Fibroblast of lung (primary cell): ENCODE measurements at regions not wholly inside any gene's neighbourhood (a gene's known extent, or its start where the extent isn't known, plus 50 kb on each side); places are given as distances from the start of the nearest gene placed in this dataset.
A peak's percentile ranks its signal among the peaks of the same experiment; 100 is the strongest.

Experiments
- DNase-seq, 2 donors: peaks; one replicate each; pipeline versions ENCODE4 v3.0.0 to v3.0.0-alpha.2; 2010; ENCODE audit warnings: low read depth in 2 of 2
- H2AFZ ChIP-seq: 2 replicates; pipeline ENCODE4 v1.5.1; 2012; ENCODE audit warnings: low read length, control low read depth, inconsistent platforms
- H3K27ac ChIP-seq: 2 replicates; pipeline ENCODE4 v1.5.1; 2011; ENCODE audit warnings: low read length, control low read depth; ENCODE audit not compliant: insufficient read depth
- H3K27me3 ChIP-seq: 2 replicates; pipeline ENCODE4 v1.5.1; 2011; ENCODE audit warnings: mild to moderate bottlenecking, low read length; ENCODE audit not compliant: control insufficient read depth, insufficient read depth
- H3K36me3 ChIP-seq: 2 replicates; pipeline ENCODE4 v1.5.1; 2011; ENCODE audit warnings: low read length; ENCODE audit not compliant: control insufficient read depth, insufficient read depth
- H3K4me1 ChIP-seq: 2 replicates; pipeline ENCODE4 v1.5.1; 2011; ENCODE audit warnings: low read length; ENCODE audit not compliant: control insufficient read depth, insufficient read depth; ENCODE audit errors: extremely low read depth
- H3K4me2 ChIP-seq: 2 replicates; pipeline ENCODE4 v1.5.1; 2011; ENCODE audit warnings: low read length, control low read depth; ENCODE audit not compliant: insufficient read depth; ENCODE audit errors: extremely low read depth
- H3K4me3 ChIP-seq, 4 experiments: fragments of 200-600 bp in 1 of 4; sonication (generic) in 1 of 4; replicated peaks in 1 of 4; 2 replicates each; pipeline ENCODE4 v1.5.1; 2011 to 2016; ENCODE audit warnings: low read length in 4 of 4, low read depth in 3 of 4, mild to moderate bottlenecking in 3 of 4, control low read depth in 2 of 4, inconsistent platforms in 1 of 4, mixed read lengths in 1 of 4; ENCODE audit not compliant: insufficient read depth in 1 of 4; ENCODE audit errors: control extremely low read depth in 1 of 4
- H3K79me2 ChIP-seq: 2 replicates; pipeline ENCODE4 v1.5.1; 2012; ENCODE audit warnings: mild to moderate bottlenecking, low read length, inconsistent platforms; ENCODE audit not compliant: control insufficient read depth, insufficient read depth
- H3K9ac ChIP-seq: 2 replicates; pipeline ENCODE4 v1.5.1; 2011; ENCODE audit warnings: mild to moderate bottlenecking, low read length, control low read depth; ENCODE audit not compliant: insufficient read depth
- H3K9me3 ChIP-seq: 2 replicates; pipeline ENCODE4 v1.5.1; 2012; ENCODE audit warnings: low read depth, low read length; ENCODE audit not compliant: control insufficient read depth, insufficient read depth
- H4K20me1 ChIP-seq: 2 replicates; pipeline ENCODE4 v1.5.1; 2011; ENCODE audit warnings: low read length; ENCODE audit not compliant: control insufficient read depth, insufficient read depth; ENCODE audit errors: extremely low read depth
- EZH2 ChIP-seq: IDR thresholded peaks from 2 replicates; pipeline ENCODE4 v1.5.1; 2012; ENCODE audit warnings: low read length, control low read depth, mild to moderate bottlenecking; ENCODE audit errors: missing control alignments
- TF ChIP-seq, protein P1 (sequence below), 2 donors: IDR thresholded peaks in 1 of 2; conservative IDR thresholded peaks in 1 of 2; 1 replicate in 1 of 2; 2 replicates in 1 of 2; pipeline ENCODE4 v1.5.1; 2011 to 2012; ENCODE audit warnings: low read length in 2 of 2, control low read depth in 1 of 2, inconsistent platforms in 1 of 2, low read depth in 1 of 2, mild to moderate bottlenecking in 1 of 2

DNA sequence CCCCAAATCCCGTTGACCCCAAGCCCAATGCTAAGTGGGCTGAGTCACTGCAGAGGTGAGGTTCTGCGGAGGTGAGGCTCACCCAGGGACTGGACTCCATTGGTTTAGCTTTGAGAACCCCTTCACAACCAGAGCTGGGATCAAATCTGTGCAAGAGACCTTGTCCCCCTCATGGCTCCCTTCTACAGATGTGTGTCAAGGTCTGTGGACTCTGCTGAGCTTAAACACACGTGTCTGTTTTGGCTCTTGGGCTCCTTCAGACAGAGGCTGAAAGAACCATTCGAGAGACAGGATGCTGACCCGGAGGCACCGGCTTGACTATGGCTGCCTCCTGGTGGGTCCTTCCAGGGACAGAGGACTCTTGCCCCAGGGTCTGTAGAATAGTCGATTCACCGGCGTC, 190.3 kb downstream of the LPIN1 start:
- Histone ChIP-seq H3K4me3 (no peak overlapping the region), H3K9ac (no peak overlapping the region), H3K4me1 (no peaks in the 10 kb centered on the region), H3K27ac (no peak overlapping the region), H3K4me2 (no peak overlapping the region), H3K27me3 (no peaks in the 10 kb centered on the region), H2AFZ (no peak overlapping the region), H3K79me2 (no peaks in the 10 kb centered on the region), H4K20me1 (no peaks in the 10 kb centered on the region), H3K36me3 (no peaks in the 10 kb centered on the region), H3K9me3 (no peaks in the 10 kb centered on the region)
- no peak for DNase-seq
- TF ChIP-seq, protein P1, sequence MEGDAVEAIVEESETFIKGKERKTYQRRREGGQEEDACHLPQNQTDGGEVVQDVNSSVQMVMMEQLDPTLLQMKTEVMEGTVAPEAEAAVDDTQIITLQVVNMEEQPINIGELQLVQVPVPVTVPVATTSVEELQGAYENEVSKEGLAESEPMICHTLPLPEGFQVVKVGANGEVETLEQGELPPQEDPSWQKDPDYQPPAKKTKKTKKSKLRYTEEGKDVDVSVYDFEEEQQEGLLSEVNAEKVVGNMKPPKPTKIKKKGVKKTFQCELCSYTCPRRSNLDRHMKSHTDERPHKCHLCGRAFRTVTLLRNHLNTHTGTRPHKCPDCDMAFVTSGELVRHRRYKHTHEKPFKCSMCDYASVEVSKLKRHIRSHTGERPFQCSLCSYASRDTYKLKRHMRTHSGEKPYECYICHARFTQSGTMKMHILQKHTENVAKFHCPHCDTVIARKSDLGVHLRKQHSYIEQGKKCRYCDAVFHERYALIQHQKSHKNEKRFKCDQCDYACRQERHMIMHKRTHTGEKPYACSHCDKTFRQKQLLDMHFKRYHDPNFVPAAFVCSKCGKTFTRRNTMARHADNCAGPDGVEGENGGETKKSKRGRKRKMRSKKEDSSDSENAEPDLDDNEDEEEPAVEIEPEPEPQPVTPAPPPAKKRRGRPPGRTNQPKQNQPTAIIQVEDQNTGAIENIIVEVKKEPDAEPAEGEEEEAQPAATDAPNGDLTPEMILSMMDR (conservative IDR thresholded peaks at IDR 0.05 in 1 of 2, IDR thresholded peaks at IDR 0.05 in 1 of 2; ENCODE audit: low read depth in 1 of 2, low read length in 2 of 2), result no peak
- TF ChIP-seq EZH2, result no peak

- Histone ChIP-seq H3K4me1 (no peaks in the 10 kb centered on the region), H4K20me1 (no peaks in the 10 kb centered on the region), H3K9ac (no peak overlapping the region), H3K27ac (no peak overlapping the region), H3K79me2 (no peaks in the 10 kb centered on the region), H3K9me3 (no peaks in the 10 kb centered on the region), H3K36me3 (no peaks in the 10 kb centered on the region), H3K4me2 (no peak overlapping the region), H3K27me3 (no peaks in the 10 kb centered on the region), H3K4me3 (no peak overlapping the region), H2AFZ (no peak overlapping the region)
- TF ChIP-seq EZH2, result no peak
- TF ChIP-seq, protein P1 (conservative IDR thresholded peaks at IDR 0.05 in 1 of 2, IDR thresholded peaks at IDR 0.05 in 1 of 2; ENCODE audit: low read depth in 1 of 2, low read length in 2 of 2), result no peak
- DNase-seq, result peak in 1 of 2 donors; percentile 79
These were observed 191.8 kb downstream of the LPIN1 start for GRCh38 chr2:11938196-11938595.

DNA sequence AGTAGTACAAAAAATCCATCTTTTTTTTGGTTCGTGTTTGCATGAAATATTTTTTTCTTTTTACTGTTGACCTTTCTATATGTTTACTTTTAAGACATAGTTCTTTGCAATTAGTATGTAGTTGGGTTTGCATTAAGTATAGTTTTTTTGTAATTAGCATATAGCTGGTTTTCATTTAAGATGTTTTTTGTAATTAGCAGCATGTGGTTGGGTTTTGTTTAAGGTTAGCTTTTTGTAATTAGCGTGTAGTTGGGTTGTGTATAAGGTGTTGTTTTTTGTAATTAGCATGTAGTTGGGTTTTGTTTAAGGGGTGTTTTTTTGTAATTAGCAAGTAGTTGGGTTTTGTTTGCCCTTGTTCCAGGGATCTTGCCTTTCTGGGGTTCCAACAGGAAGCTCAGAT, 193.1 kb downstream of the LPIN1 start:
- H3K4me1 ChIP-seq, result no peaks in the 10 kb centered on the region
- H3K4me2 ChIP-seq, result no peak overlapping the region
- H3K27ac ChIP-seq, result no peak overlapping the region
- no peaks in the 10 kb centered on the region for H3K9me3 ChIP-seq
- no peaks in the 10 kb centered on the region for H3K79me2 ChIP-seq
- no peak overlapping the region for H3K9ac ChIP-seq
- no peak for DNase-seq
- H3K4me3 ChIP-seq, result no peak overlapping the region
- no peaks in the 10 kb centered on the region for H4K20me1 ChIP-seq
- H2AFZ ChIP-seq, result no peak overlapping the region
- H3K36me3 ChIP-seq, result no peaks in the 10 kb centered on the region
- no peaks in the 10 kb centered on the region for H3K27me3 ChIP-seq
- TF ChIP-seq EZH2, result no peak
- TF ChIP-seq, protein P1 (conservative IDR thresholded peaks at IDR 0.05 in 1 of 2, IDR thresholded peaks at IDR 0.05 in 1 of 2; ENCODE audit: low read depth in 1 of 2, low read length in 2 of 2), result no peak
